ENCODE measurements at regions not wholly inside any gene's neighbourhood (a gene's known extent, or its start where the extent isn't known, plus 50 kb on each side); places are given as distances from the start of the nearest gene placed in this dataset.

GRCh38 chr12:91441993-91442952, 259.7 kb upstream of the DCN start:
- DNase-seq (ENCODE audit: low read depth) = no peak

- DNase-seq (ENCODE audit: low read depth) = no peak
These were observed 258.6 kb upstream of the DCN start for GRCh38 chr12:91441246-91441645.

- no peak for DNase-seq (ENCODE audit: low read depth)
These were observed 251.5 kb upstream of the DCN start for GRCh38 chr12:91434081-91434480.

GRCh38 chr12:91432755-91433154, 250.1 kb upstream of the DCN start:
- no peak for DNase-seq (ENCODE audit: low read depth)

- DNase-seq (ENCODE audit: low read depth) = no peak
These were observed 249.5 kb upstream of the DCN start for GRCh38 chr12:91432089-91432488.

- no peak for DNase-seq (ENCODE audit: low read depth)
These were observed 241.9 kb upstream of the DCN start for GRCh38 chr12:91424506-91424905.

GRCh38 chr12:91423693-91424050, 241.1 kb upstream of the DCN start:
- no peak for DNase-seq (ENCODE audit: low read depth)

GRCh38 chr12:91422811-91423692, 240.4 kb upstream of the DCN start:
- DNase-seq (ENCODE audit: low read depth) = no peak

- no peak for DNase-seq (ENCODE audit: low read depth)
These were observed 239.5 kb upstream of the DCN start for GRCh38 chr12:91422127-91422526.

GRCh38 chr12:91419809-91420208, 237.2 kb upstream of the DCN start:
- DNase-seq (ENCODE audit: low read depth) = no peak

GRCh38 chr12:91418221-91419090, 235.8 kb upstream of the DCN start:
- DNase-seq (ENCODE audit: low read depth) = no peak

- DNase-seq (ENCODE audit: low read depth) = no peak
These were observed 235.0 kb upstream of the DCN start for GRCh38 chr12:91417650-91418049.

GRCh38 chr12:91414636-91415035, 232.0 kb upstream of the DCN start:
- DNase-seq (ENCODE audit: low read depth) = no peak

- DNase-seq (ENCODE audit: low read depth) = no peak
These were observed 231.2 kb upstream of the DCN start for GRCh38 chr12:91413581-91414546.

- no peak for DNase-seq (ENCODE audit: low read depth)
These were observed 224.3 kb upstream of the DCN start for GRCh38 chr12:91406920-91407341.

GRCh38 chr12:91404441-91404840, 221.8 kb upstream of the DCN start:
- no peak for DNase-seq (ENCODE audit: low read depth)

GRCh38 chr12:91401190-91401589, 218.6 kb upstream of the DCN start:
- no peak for DNase-seq (ENCODE audit: low read depth)

GRCh38 chr12:91400271-91400670, 217.7 kb upstream of the DCN start:
- DNase-seq (ENCODE audit: low read depth) = no peak

GRCh38 chr12:91397866-91398532, 215.4 kb upstream of the DCN start:
- DNase-seq (ENCODE audit: low read depth) = no peak

GRCh38 chr12:91396293-91396692, 213.7 kb upstream of the DCN start:
- DNase-seq (ENCODE audit: low read depth) = no peak
